Endothelial cell of umbilical vein (primary cell): ENCODE measurements at regions not wholly inside any gene's neighbourhood (a gene's known extent, or its start where the extent isn't known, plus 50 kb on each side); places are given as distances from the start of the nearest gene placed in this dataset.

ENCODE experiments used
- BruUV-seq: library from RNA; stranded (reverse); fragments of 400-500 nt; replicated peaks from 2 replicates; lab custom pipeline; 2021; lab: Mats Ljungman, UMichigan
- CTCF ChIA-PET: fragments of 300-600, 350-600 bp; sonication (Branson Sonifier 250); formaldehyde crosslinking; loops from one replicate; lab custom pipeline; 2021; ENCODE audit warnings: antibody characterized with exemption, inconsistent platforms; lab: Charles Lee
- POLR2A ChIA-PET: fragments of 300-600, 350-600 bp; sonication (Branson Sonifier 250); formaldehyde crosslinking; loops from one replicate; lab custom pipeline; 2021; ENCODE audit warnings: antibody characterized with exemption, inconsistent platforms; lab: Charles Lee
- DNase-seq: peaks from one replicate; pipeline ENCODE4 v3.0.0-alpha.2; 2011; ENCODE audit warnings: low read depth, low spot score
- FAIRE-seq: peaks from 2 replicates; lab custom pipeline; 2011; peaks lifted over from hg19 to GRCh38; lab: Jason Lieb, UNC
- H2AFZ ChIP-seq: 2 replicates; pipeline ENCODE4 v1.6.0; 2012; ENCODE audit warnings: low read depth, low read length, control low read depth, inconsistent platforms
- H3K27ac ChIP-seq: 2 replicates; pipeline ENCODE4 v1.5.1; 2011; ENCODE audit warnings: low read depth, mild to moderate bottlenecking, control low read depth, low read length, moderate library complexity; ENCODE audit not compliant: insufficient read depth
- H3K27me3 ChIP-seq, 2 experiments: 2 replicates each; pipeline versions ENCODE4 v1.6.0 to v1.6.1; 2011; ENCODE audit warnings: low read length in 2 of 2, mixed read lengths in 1 of 2; ENCODE audit not compliant: control insufficient read depth in 2 of 2, insufficient read depth in 2 of 2
- H3K36me3 ChIP-seq, 2 experiments: 2 replicates in 1 of 2; 3 replicates in 1 of 2; pipeline ENCODE4 v1.5.1; 2011; ENCODE audit warnings: low read length in 2 of 2, mild to moderate bottlenecking in 1 of 2, moderate library complexity in 1 of 2; ENCODE audit not compliant: control insufficient read depth in 2 of 2, insufficient read depth in 2 of 2; ENCODE audit errors: extremely low read depth in 1 of 2
- H3K4me1 ChIP-seq: 3 replicates; pipeline ENCODE4 v1.5.1; 2011; ENCODE audit warnings: mild to moderate bottlenecking, low read length; ENCODE audit not compliant: control insufficient read depth, insufficient read depth; ENCODE audit errors: extremely low read depth
- H3K4me2 ChIP-seq: 2 replicates; pipeline ENCODE4 v1.6.1; 2011; ENCODE audit warnings: low read length, control low read depth, mixed read lengths; ENCODE audit not compliant: insufficient read depth
- H3K4me3 ChIP-seq, 3 experiments: fragments of 200-600 bp in 1 of 3; sonication (generic), shearing (Covaris generic) in 1 of 3; replicated peaks in 1 of 3; 2 replicates each; pipeline ENCODE4 v1.5.1; 2011 to 2016; ENCODE audit warnings: control low read depth in 3 of 3, low read length in 3 of 3, mild to moderate bottlenecking in 2 of 3, inconsistent platforms in 1 of 3, low read depth in 1 of 3, moderate library complexity in 1 of 3; ENCODE audit not compliant: insufficient read depth in 1 of 3
- H3K79me2 ChIP-seq: 2 replicates; pipeline ENCODE4 v1.6.0; 2012; ENCODE audit warnings: low read length, inconsistent platforms; ENCODE audit not compliant: control insufficient read depth, insufficient read depth
- H3K9ac ChIP-seq: replicated peaks from 2 replicates; pipeline ENCODE3; 2011; ENCODE audit warnings: low read length, control low read depth; ENCODE audit not compliant: insufficient read depth; ENCODE audit errors: extremely low read depth
- H3K9me1 ChIP-seq: replicated peaks from 3 replicates; pipeline ENCODE4 v1.6.0; 2011; ENCODE audit warnings: mild to moderate bottlenecking, low read length; ENCODE audit not compliant: control insufficient read depth, insufficient read depth; ENCODE audit errors: extremely low read depth
- H3K9me3 ChIP-seq: replicated peaks from 2 replicates; pipeline ENCODE4 v1.5.1; 2012; ENCODE audit warnings: low read length, inconsistent platforms; ENCODE audit not compliant: control insufficient read depth, insufficient read depth
- H4K20me1 ChIP-seq: replicated peaks from 2 replicates; pipeline ENCODE3; 2011; ENCODE audit warnings: mild to moderate bottlenecking, low read length; ENCODE audit not compliant: control insufficient read depth, insufficient read depth; ENCODE audit errors: extremely low read depth
- CTCF ChIP-seq, 2 donors: IDR thresholded peaks; 1 replicate in 1 of 2; 2 replicates in 1 of 2; pipeline ENCODE4 v1.5.1; 2011; ENCODE audit warnings: low read length in 2 of 2, mild to moderate bottlenecking in 2 of 2, moderate library complexity in 2 of 2, control low read depth in 1 of 2, inconsistent platforms in 1 of 2, low read depth in 1 of 2; ENCODE audit not compliant: insufficient read depth in 1 of 2; ENCODE audit errors: extremely low read depth in 1 of 2
- EZH2 ChIP-seq: IDR thresholded peaks from 2 replicates; pipeline ENCODE4 v1.6.1; 2012; ENCODE audit warnings: borderline replicate concordance, low read depth, mild to moderate bottlenecking, moderate library complexity, low read length, inconsistent platforms; ENCODE audit not compliant: severe bottlenecking
- JUN ChIP-seq: IDR thresholded peaks from 2 replicates; pipeline ENCODE4 v1.6.1; 2011; ENCODE audit warnings: borderline replicate concordance, low read depth; ENCODE audit not compliant: insufficient read length, insufficient read depth
- MYC ChIP-seq: IDR thresholded peaks from one replicate; pipeline ENCODE4 v1.6.1; 2011; ENCODE audit warnings: mild to moderate bottlenecking, low read depth, low read length
- POLR2A ChIP-seq: IDR thresholded peaks from 2 replicates; pipeline ENCODE4 v1.6.1; 2012; ENCODE audit warnings: low read depth, mild to moderate bottlenecking, control low read depth, low read length
- POLR2AphosphoS5 ChIP-seq: IDR thresholded peaks from 2 replicates; pipeline ENCODE4 v1.6.1; 2012; ENCODE audit warnings: low read depth, mild to moderate bottlenecking, control low read depth, low read length, moderate library complexity; ENCODE audit not compliant: insufficient read depth
- dilution Hi-C: fragments of 300-500 bp; cut with MboI; formaldehyde crosslinking; loops from one replicate; pipeline ENCODE4 v1.15.0; 2019; ENCODE audit warnings: low sequenced_read_pairs; ENCODE audit not compliant: extremely low pct_ligation_motif_present
- intact Hi-C: fragments of 100-400 bp; cut with micrococcal nuclease; formaldehyde crosslinking; loops from one replicate; pipeline ENCODE4 v1.10.0; 2022
- TF ChIP-seq, protein P1 (sequence below): IDR thresholded peaks from 2 replicates; pipeline ENCODE4 v1.6.1; 2011; ENCODE audit not compliant: insufficient read depth, insufficient read length

DNA sequence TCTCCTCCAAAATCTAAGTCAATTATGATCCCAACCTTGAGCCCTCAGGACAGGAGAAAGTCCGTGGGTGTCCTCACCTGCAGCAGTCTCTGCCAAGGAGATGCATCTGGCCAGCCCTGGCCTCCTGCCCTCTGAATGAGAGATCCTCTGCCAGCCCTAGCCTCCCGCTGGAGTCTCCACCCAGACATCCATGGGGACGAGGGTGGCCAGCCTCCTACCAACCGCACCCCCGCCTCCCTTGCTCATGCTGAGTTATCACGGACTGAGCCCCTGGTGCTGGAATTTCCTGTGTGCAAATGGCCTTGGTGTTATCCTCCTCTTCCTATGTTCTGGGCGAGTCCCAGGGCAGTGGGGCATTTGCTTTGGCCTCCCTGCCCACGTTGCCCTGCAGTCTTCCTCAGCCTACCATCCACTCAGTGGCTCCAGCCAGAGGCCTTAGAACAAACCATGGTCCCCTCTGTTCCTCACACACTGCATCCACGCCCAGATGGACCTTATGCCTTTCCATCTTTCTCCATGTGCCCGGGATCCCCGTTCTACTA lies 116.4 kb downstream of the ACKR3 start:
- intact Hi-C loops: no loop called here

More for the DNA sequence above, 116.4 kb downstream of the ACKR3 start:
- H3K9me3 ChIP-seq: no peaks in the 10 kb centered on the region
- H3K36me3 ChIP-seq: no peaks in the 10 kb centered on the region
- H3K4me2 ChIP-seq: no peak overlapping the region
- H3K27ac ChIP-seq: no peak overlapping the region
- DNase-seq (no peak), FAIRE-seq (no peak)
- H2AFZ ChIP-seq: no peak overlapping the region
- H3K9ac ChIP-seq: no peak overlapping the region
- dilution Hi-C loops: no loop called here
- no peaks in the 10 kb centered on the region for H3K4me1 ChIP-seq
- H4K20me1 ChIP-seq: no peaks in the 10 kb centered on the region
- H3K27me3 ChIP-seq: no peaks in the 10 kb centered on the region
- no peaks in the 10 kb centered on the region for H3K79me2 ChIP-seq
- H3K9me1 ChIP-seq: no peaks in the 10 kb centered on the region
- ChIA-PET CTCF (no interaction called here), POLR2A (no interaction called here)
- TF ChIP-seq, protein P1, sequence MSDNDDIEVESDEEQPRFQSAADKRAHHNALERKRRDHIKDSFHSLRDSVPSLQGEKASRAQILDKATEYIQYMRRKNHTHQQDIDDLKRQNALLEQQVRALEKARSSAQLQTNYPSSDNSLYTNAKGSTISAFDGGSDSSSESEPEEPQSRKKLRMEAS: no peak
- no peak for TF ChIP-seq JUN
- TF ChIP-seq POLR2AphosphoS5: no peak
- TF ChIP-seq POLR2A: no peak
- no peak for TF ChIP-seq EZH2
- TF ChIP-seq MYC: no peak
- TF ChIP-seq CTCF (IDR thresholded peaks at IDR 0.05; ENCODE audit: extremely low read depth in 1 of 2, insufficient read depth in 1 of 2, low read depth in 1 of 2, low read length in 2 of 2): no peak
- H3K4me3 ChIP-seq: no peak overlapping the region
- BruUV-seq: no TSS peak
